HG03095 (cell line): ENCODE measurements at regions not wholly inside any gene's neighbourhood (a gene's known extent, or its start where the extent isn't known, plus 50 kb on each side); places are given as distances from the start of the nearest gene placed in this dataset.

Experiments used
- ATAC-seq: cut with Tn5 transposase; IDR thresholded peaks from one replicate; pipeline ENCODE4 v1.9.1; 2021; ENCODE audit warnings: moderate library complexity; ENCODE audit not compliant: unreplicated experiment

DNA sequence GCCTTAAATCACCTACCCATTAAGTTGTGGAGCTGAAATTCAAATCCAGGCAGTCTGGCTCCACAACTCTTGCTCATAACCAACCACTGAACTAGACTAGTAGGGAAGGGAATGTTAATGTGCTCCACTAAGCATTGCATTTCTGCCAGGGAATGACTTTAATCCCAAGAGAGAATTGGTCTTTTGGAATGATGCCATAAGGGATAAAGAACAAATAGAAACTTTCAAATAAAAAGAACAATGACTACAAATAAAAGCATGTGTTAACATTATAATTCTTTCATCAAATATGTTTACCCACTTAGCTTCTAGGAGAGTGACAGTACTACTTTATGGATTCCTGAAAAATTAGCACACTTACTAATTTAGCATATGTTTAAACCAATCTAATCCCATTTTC lies 905.9 kb downstream of the CENPC start:
- ATAC-seq = no peak

DNA sequence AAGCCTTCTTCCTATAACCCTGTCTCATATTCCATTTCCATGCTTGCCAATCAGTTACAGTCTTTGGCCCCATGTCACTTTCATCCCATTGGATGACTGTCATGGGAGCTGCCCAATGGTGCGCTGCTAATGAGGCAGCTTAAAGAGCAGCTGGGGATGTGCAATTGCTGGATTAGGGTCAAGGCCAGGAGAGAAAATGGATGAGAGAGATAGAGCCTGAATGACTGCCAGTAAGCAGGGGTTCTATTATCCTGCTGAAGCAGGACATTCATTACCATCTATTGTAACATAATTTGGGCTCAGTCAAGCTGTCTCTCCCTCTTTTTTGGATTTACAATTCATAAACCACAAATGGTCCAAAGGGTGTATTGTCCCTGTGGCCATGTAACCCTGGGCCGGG lies 909.0 kb downstream of the CENPC start:
- no peak for ATAC-seq

DNA sequence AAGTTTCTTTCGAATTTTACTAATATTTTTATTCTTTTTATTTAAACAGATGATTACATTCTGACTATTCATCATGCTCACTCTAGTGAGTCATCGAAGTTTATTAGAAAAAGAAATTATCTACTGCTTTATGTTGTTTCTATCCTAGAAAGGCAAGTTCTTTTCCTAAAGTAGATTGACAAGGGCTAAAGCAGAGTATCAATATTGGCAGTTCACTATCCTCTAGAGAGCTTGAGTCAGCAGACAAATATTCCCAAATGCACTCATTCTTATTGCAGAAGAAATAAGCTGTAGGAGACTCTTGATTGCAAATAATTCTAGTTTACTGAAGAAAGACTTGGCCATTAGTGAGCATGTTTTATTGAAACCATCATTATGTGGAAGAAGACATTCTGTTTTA lies 911.8 kb downstream of the CENPC start:
- no peak for ATAC-seq

DNA sequence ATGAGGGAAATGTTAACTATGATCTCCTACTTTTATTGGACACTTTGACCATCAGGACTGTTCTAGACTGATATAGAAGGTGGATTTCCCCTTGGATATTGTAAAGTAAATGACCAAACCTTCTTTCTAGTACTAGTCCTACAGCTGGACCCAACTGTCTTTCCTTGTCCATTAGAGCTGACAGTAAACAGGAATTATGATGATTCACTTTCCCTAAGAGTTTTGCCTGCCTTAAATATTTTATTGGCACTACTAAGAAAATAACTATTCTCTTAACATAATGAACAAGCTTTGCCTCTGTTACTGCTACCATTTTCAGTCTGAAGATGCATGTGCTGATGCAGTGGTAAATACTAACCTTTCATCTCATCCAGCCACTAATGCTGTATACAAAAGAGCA lies 915.4 kb downstream of the CENPC start:
- no peak for ATAC-seq

DNA sequence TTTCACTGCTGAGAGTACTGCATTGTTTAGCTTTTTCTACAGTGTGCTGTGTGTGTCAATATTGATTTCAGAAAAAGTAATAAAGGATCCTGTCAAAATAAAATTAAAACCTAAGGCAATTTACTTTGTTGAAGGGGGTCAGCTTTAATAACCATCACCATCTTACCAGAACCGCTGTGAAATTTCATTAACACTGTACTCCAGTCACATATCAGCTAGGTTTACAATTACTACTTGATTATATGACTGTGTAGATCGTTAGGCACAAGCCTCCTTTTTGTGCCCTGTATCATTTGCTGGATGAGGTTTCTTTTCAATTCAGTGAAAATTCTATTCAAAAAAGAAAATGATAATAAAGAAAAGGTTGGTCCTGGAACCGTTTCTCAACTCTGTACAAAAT lies 917.2 kb downstream of the CENPC start:
- no peak for ATAC-seq

DNA sequence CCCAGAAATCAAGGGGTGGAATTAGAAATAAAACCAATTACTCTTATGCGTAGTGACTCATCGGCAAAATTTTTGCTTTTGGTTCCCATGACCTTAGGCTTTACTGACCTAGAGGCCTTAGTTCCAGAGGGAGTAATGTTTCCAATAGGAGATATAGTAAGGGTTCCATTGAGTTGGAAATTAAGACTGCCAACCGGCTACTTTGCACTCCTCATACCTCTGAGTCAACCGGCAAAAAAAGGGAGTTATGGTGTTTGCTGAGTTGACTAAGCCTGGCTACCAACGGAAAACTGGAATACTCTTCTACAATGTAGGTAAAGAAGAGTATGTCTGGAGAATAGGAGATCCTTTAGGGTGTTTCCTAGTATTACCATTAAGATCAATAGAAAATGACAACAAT lies 919.8 kb downstream of the CENPC start:
- ATAC-seq = no peak

DNA sequence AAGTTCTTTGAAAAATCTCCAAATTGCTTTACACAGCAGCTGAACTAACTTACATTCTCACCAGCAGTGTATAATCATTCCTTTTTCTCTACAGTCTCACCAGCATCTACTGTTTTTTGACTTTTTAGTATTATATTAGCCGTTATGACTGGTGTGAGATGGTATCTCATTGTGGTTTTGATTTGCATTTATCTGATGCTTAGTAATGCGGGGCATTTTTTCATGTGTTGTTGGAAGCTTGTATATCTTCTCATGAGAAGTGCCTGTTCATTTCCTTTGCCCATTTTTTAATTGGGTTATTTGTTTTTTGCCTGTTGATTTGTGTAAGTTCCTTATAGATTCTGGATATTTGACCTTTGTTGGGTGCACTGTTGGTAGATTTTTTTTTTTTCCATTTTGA lies 931.7 kb downstream of the CENPC start:
- no peak for ATAC-seq

DNA sequence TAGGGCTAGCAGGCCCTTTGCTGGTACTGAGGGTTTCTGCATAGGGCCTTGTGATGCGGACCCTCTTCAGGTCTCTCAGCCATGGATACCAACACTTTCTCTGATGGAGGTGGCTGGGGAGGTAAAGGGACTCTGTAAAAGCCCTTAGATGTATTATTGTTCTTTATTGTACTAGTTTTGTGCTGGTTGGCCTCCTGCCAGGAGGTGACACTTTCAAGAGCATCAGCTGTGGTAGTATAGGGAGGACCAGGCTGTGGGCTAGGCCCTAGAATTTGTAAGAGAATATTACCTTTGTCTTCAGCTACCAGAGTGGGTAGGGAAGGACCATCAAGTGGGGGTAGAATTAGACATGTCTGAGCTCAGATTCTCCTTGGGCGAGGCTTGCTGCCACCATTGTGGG lies 936.3 kb downstream of the CENPC start:
- ATAC-seq = no peak

DNA sequence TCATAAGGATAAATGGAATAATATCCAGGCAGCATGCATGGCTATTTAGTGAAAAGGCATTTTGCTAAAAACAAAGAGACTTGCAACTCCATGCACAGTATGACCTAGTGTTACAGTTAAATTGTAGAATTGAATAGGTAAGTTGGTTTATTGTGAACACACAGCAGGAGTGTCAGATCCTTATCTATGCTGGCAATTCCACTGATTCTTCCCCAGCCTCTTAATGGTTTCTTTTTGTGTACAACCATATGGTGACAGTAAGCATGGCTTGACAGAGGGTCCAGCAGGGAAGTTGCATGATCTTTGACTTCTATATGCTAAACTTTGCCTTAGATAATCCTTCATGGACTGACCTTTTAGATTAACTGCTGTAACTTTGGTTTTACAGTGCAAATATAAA lies 936.6 kb upstream of the EPHA5 start:
- no peak for ATAC-seq

DNA sequence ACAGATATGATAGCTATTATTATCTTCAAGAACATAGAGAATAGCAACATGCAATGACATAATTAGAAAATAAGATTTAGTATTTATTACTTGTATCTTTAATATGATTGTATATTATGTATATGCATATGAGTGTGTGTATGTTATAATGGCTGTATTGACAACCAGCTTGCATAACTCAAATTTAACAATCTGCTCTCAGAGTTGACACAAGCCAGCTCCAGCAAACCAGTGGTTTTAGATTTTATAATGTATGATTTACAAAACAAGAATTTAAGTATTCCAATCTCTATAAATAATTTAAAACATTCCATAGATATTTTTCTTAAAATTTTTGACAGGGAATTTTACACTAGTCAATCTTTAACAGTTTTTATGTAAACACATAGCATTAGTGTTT lies 935.9 kb upstream of the EPHA5 start:
- ATAC-seq = no peak

DNA sequence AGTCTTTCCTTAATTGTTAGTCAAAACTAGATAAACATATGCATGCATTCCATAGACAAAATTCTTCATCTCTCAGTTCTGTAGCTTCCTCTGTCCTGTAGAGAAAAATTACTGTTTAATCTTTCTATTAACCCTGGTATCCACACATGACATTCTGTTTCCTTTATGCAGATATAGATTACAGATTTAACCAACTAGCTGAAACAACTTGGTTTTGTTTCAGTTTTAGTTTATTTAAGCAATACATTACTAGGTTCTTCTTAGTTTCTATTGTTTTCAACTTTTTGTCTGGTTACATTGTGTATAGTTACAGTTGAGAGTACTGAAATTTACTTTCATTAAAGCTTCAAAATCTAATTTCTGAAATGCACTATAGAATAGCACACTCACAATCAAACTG lies 933.9 kb upstream of the EPHA5 start:
- no peak for ATAC-seq

DNA sequence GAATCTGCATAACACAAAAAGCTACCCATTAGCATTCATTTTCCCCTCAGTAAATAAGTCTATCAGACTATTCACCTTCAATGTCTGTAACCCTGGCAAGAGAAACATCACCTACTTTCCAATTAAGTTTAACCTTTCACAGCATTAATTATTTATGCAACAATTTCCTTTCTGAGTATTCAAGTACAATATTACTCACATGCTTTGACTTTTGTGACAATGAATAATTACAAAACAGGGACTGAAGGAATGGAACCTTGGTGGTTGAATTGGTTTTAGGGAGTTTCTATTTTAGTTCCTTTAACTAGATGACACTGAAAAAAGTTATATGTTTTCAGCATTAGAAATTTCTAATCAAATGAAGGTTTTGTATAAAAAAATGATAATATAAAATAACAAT lies 932.3 kb upstream of the EPHA5 start:
- no peak for ATAC-seq

DNA sequence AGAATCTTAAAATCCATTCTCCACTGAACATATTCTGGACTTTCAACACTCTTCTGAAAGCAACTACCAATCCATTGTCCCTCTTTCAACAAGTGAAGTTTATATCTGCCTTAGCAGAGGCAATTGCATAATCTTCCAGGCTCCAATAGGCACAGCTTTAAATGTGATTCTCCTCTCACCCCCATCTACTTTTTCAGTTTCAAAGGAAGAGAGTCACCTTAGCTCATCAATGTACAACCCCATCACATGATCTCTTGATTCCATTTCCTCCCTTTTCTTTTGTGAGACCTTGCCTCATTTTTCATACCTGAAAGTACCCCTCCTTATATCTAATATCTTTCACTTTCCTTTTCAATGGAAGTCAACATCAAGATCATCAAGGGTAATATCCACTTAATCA lies 921.7 kb upstream of the EPHA5 start:
- no peak for ATAC-seq

DNA sequence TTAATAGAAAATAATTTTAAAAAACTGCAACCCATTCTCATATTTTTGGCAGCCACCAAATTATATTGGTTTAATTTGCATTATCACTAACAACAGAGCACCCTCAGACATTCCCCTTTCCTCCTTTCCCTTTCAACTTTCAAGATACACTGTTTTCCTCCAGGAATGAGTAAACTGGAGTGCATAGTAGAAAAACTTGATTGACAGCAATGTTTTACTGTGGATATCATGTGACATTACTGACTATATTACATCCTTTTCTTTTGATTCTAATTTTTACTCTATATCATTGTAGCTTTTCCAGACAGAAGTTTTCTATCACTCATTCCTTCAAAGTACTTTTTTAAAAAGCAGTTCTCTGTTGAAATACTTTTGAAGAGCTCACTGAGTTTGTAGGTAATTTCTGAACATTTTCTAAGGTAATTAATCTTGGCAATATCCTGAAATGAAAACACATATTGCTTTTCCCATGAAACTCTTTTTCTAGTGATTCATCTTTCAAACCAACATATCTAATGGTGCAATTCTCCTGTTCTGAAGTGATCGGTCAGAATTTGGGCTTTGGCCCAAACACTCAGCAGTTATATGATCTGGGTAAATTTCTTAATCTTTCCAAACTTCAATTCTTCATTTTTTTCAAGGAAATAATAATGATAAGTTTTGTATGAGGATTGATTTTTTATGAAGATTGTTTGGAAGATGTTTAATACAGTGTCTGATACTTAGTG lies 920.4 kb upstream of the EPHA5 start:
- ATAC-seq = no peak

DNA sequence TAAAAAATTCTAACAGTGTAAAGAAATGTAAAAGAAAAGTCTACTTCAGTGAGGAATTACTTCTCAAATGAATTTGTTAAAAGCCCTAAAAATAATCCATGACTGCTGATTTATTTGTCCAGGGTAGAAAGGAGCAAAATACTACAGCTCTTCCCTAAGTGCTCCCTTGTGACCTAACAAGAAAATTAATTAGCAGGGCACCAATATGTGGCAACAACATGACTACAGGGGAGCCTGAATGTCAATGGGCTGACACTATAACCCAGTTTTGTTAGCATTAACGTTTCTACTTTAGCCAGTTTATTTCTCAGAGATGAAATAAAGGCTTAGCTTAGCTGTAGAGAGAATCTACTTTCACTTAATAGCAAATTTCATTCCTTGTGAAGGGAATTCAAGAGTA lies 918.9 kb upstream of the EPHA5 start:
- ATAC-seq = no peak

DNA sequence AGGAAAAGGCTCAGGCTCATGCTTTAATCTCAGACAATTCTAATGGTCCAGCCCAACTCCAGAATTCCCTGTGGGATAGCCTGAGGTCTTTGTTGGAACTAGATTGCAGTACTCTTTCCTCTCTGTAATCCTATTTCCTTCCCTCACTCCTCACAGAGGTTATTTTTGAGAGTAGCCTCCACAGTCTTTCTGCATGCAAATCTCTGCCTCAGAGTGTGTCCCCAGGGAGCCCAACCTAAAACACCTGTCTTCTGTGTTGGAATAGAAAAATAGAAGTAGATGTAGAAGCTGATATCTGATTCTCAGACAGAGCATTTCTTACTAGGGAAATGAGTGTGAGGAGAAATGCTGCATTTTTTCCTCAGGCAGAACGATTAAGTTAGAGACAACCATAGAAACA lies 915.5 kb upstream of the EPHA5 start:
- no peak for ATAC-seq

DNA sequence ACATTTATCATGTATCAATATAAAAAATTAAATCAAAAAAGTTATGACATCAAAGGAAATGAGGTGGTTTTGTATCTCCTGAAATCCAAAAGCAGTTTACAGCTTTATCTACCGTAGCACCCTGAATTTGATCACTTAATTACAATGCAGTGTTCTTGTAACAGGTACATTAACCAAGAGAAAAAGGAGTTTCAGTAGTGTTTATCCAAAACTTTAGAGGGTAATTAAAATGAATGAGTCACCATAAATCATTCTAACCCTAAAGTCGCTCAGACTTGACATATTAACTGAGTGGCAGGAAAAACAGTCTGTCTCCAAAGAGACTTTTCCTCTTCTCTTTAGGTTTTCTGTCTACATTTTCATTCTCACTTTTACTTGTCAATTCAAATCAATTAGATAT lies 907.6 kb upstream of the EPHA5 start:
- no peak for ATAC-seq

DNA sequence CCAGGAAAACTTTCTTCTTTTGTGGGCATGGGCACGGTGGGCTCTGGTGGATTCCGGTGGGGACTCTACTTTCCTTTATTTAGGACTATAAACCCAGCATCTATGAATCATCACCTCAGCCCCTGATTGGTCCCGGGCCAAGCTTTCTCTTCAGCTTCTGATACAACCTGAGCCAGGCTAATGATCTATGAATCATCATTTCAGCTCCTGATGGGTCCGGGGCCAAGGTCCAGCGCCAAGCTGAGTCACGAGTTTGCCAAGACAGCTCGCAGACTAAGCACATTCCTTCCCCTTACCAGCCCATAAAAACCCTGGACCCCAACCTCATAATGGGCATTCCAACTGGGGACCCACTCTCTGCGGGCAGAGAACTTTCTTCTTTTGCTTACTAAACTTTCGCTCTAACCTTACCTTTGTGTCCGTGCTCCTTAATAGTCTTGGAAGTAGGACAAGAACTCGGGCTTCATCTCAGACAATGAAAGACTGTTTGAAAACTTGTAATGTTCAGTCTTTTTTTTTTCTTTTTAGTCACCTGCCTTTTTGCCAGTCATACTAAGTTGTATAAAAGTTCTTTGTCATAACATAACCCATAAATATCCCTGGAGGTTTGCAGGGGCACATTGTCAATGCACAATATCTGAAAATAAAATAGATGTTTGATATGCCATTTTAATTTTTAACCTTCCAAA lies 904.9 kb upstream of the EPHA5 start:
- no peak for ATAC-seq

DNA sequence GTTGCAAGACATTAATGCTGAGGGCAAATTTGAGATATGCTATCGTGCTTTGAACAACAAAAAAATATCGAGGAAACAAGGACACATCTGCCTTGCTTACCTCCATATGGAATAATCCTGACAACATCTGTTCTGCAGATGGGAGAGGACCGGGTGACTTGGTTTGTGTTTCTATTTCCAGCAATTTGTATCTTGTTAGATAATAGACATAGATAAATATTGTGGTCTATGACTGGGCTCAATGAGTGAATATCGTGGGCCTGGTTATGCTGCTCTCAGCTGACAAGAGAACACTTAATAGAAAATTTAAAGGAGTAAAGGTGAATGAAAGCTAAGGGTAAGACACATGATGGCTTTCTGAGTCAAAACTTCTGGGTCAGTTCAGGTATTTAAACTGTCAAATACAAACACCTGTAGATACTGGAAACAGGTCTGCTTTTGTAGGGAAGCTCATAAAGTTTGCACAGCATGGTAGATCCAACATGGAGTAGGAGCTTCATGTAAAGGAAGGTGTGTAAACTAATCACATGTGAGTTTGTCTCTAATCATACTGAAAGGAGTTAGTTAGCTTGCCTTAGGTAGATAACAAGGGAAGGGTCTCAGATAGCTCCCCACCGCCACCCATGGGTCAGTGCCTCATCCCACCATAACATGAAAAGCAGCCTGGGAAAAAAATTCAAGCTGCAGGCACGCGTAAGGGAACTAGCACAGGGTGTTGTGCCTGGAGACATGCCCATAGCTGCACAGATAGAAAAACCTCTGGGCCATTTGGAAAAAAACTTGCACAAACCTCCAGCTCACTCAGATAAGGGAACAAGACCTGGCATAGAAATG lies 904.1 kb upstream of the EPHA5 start:
- no peak for ATAC-seq

DNA sequence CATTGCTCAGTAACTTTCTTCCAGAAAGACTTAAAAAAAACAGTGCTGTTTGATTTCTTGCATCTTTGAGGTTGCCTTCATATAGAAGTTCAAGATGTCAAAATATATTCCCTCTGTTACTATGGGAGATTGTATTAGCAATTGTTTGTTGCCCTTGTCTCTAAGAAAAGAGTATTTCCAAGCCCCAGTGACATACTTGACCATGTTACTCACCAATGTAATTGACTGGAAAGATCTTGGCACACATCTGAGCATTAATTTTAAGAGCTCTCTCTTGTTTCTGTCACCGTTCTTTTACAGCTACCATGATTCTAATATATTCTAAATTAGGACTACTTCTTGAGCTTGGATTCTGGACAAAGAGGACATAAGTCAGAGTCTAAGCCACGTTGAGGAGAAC lies 902.7 kb upstream of the EPHA5 start:
- ATAC-seq = no peak

DNA sequence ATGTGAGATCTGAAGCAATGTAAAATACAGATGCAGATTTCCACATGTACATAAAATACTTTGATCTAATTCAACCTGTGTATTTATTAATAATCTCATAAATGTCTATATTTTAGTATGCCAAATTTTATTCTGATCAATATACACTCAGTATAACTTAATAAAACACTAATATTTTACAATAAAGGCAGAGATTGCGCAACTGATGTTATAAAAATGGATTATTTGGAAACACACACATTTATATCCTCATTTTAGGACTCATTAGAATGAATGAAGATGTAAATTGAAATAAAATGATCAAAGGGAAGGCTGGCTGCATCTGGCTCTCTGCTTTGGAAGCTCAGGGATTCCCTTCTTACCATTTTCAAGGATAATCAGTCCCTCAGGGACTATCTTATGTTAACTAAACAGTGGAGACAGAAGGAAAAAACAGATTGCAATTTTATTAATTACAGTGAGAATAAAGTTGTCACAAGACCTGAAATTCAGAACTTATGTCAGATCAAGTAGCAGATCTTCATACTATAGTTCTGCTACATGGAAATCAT lies 900.9 kb upstream of the EPHA5 start:
- no peak for ATAC-seq

DNA sequence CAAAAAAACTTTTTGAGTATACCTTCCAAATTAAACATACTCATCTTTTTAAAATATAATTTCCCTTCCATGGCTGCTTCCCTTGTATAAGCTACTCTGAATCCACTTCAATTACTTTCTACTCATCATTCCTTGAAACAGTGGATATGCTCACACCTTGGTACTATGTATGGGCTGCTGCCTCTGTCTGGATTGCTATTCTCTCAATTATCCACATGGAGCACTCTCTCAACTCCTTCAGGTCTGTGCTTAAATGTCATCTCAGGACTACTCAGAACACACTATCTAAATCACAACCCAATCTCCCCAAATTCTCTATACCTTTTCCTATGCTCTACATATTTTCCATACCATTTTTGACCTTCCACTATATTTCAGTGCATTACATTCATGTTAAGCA lies 898.9 kb upstream of the EPHA5 start:
- no peak for ATAC-seq
